HG03439 (cell line): ENCODE measurements at regions not wholly inside any gene's neighbourhood (a gene's known extent, or its start where the extent isn't known, plus 50 kb on each side); places are given as distances from the start of the nearest gene placed in this dataset.

Source experiments
- ATAC-seq: cut with Tn5 transposase; IDR thresholded peaks from one replicate; pipeline ENCODE4 v1.9.1; 2021; ENCODE audit warnings: mild to moderate bottlenecking, moderate library complexity; ENCODE audit not compliant: unreplicated experiment

DNA sequence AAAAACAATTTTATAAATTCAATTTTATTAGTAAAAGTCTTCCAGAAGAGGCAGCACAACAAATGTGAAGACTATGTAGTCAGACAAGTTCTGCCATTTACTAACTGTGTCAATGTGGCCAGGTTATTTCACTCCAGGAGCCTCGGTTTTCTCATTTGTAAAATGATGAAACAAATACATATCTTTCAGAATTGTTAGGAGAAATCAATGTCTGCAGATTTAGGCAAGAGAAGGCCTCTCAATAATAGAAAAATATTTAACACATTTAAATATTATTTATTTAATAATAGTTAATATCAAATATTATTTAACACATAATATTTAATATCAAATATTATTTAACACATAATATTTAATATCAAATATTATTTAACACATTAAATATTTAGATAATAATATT is 75.6 kb upstream of the PTGFR start:
- ATAC-seq = no peak

DNA sequence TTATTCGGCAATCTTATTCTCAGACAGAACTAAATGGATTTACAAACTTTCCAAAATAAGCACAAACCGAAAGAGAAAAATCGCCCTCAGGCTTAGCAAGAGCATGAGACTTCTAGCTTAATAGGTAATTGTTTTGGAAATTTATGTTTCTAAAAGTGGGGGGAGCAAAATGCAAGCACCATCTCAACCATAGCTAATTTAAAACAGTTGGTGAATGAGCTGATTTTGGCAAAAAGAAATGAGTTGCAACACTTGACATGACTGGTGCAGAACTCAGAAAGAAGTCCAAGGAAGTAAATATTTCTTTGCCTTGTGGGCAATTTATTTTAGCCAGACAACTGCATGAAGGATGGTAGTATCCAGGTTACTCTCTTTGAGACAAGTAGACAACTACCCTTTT is 71.5 kb upstream of the PTGFR start:
- no peak for ATAC-seq

DNA sequence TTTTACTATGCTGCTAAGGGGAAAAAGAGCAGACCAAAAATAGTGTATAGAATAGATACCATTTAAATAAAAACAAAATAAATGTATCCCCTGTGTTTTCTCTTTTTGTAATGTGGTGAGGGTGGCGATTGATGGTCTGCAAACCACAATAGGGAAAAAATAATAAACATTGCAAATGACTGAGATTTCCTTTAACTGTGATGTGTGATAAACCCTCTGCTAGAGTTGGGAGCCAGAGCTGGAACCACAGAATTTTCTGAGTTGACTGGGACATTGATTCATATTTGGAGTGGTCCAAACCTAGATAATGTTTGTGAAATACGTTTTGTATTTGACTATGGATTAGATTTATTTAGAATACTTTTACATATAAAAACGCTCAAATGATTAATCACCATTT is 70.6 kb upstream of the PTGFR start:
- no peak for ATAC-seq

DNA sequence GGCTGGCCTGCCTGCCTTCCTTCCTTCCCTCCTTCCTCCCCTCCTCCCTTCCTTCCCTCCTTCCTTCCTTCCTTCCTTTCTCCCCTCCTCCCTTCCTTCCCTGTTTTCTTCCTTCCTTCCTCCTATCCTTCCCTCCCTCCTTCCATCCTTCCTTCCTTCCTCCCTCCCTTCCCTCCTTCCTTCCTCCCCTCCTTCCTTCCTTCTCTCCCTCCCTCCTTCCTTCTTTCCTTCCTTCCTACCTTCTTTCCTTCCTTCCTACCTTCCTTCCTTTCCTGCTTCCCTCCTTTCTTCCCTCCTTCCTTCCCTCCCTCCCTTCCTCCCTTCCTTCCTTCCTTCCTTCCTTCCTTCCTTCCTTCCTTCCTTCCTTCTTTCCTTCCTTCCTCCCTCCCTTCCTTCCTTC is 70.1 kb upstream of the PTGFR start:
- no peak for ATAC-seq

DNA sequence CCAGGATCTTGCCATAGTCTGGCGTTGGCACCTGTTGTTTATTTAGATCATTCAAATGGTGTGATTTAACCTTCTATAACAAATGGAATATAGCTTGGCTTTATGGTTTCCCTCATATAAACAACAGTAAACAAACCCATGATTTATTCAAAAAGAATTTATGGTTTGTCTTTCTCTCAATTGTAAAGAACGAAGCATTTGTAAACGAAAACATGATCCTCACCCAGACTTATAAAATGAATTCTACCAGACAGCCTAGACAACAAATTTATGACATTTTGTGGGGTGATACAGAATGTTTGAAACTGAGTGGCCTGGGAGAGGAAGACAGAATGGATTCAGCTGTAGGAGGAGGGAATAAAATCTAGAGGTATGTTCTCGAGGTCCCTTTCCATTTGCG is 66.1 kb upstream of the PTGFR start:
- ATAC-seq = no peak

DNA sequence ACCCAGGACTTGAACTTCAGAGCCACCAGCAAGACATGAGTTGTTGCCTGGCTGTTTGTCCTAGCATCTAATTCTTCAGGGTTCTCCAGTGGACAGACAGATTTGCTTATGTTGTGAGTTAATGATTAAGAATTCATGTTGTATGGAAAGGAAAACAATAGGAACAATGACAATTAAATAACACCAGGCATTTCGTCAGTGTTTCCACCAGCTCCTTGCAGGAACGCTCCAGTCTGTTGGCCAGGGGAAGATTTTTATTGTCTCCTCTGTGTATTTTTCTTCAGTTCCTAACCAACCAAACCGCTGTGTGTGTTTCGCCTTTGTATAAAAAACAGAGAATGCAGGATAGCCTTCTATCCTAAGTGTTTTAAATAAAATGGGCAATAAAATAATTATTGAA is 64.4 kb upstream of the PTGFR start:
- no peak for ATAC-seq

DNA sequence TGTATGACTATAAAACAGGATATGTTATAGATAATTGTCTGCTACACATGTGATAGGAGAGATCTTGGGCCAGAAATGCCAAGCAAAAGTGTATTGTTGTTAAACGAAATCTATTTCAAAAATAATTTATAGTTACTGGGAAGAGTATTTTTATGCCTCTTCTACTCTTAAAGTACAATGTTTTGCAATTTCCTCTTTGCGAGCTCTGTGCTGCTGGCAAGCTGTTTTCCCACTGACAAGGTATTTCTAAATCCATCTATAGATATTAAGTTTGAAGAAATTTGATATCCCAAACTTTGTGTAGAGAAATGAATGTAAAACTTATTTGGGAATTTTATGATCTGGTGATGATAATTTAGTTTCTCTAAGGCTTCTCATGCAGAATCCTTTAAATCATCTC is 63.3 kb upstream of the PTGFR start:
- ATAC-seq = no peak

GRCh38 chr1:78432016-78432415 is 58.8 kb upstream of the PTGFR start:
- no peak for ATAC-seq

DNA sequence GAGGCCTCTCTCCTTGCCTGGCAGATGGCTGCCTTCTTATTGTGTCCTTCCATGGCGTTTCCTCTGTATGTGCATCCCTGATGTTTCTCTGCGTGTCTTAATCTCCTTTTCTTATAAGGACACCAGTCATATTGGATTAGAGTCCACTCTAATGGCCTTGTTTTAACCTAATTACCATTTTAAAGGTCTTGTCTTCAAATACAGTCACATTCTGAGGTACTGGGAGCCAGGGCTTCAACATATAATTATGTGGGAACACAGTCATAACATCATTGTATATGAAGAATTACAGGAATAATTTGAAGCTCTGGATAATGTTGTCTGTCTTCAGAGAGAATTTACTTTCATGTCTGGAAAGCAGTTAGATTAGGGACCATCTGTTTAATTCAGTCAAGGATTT is 56.4 kb upstream of the PTGFR start:
- ATAC-seq = no peak

DNA sequence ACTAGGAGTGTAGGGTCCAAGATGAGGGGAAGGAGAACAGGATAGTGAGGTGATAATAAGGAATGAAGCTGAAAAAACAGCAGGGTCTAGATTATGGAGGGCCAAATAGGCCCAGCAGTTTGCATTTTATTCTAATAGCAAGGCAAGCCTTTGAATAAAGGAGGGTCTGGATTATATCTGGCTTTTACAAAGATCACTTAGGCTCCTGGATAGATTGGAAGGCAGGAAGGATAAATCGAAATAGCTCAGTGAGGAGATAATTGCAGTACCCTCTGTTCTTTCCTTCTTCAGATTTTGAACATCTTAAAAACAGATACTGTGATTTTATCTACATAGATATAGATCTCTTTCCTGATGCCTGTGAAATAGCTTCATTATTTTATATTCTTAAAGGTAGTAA is 53.8 kb upstream of the PTGFR start:
- ATAC-seq = no peak

- no peak for ATAC-seq
These were observed 53.4 kb upstream of the PTGFR start for GRCh38 chr1:78437396-78437795.

- ATAC-seq = no peak
These were observed 52.8 kb upstream of the PTGFR start for GRCh38 chr1:78437941-78438340.

GRCh38 chr1:78440381-78440793 is 50.4 kb upstream of the PTGFR start:
- ATAC-seq = no peak
